Fibroblast of lung (primary cell): ENCODE measurements at regions not wholly inside any gene's neighbourhood (a gene's known extent, or its start where the extent isn't known, plus 50 kb on each side); places are given as distances from the start of the nearest gene placed in this dataset.

Source experiments
- DNase-seq, 2 donors: peaks; one replicate each; pipeline versions ENCODE4 v3.0.0 to v3.0.0-alpha.2; 2010; ENCODE audit warnings: low read depth in 2 of 2
- H2AFZ ChIP-seq: 2 replicates; pipeline ENCODE4 v1.5.1; 2012; ENCODE audit warnings: low read length, control low read depth, inconsistent platforms
- H3K27ac ChIP-seq: 2 replicates; pipeline ENCODE4 v1.5.1; 2011; ENCODE audit warnings: low read length, control low read depth; ENCODE audit not compliant: insufficient read depth
- H3K27me3 ChIP-seq: 2 replicates; pipeline ENCODE4 v1.5.1; 2011; ENCODE audit warnings: mild to moderate bottlenecking, low read length; ENCODE audit not compliant: control insufficient read depth, insufficient read depth
- H3K36me3 ChIP-seq: 2 replicates; pipeline ENCODE4 v1.5.1; 2011; ENCODE audit warnings: low read length; ENCODE audit not compliant: control insufficient read depth, insufficient read depth
- H3K4me1 ChIP-seq: 2 replicates; pipeline ENCODE4 v1.5.1; 2011; ENCODE audit warnings: low read length; ENCODE audit not compliant: control insufficient read depth, insufficient read depth; ENCODE audit errors: extremely low read depth
- H3K4me2 ChIP-seq: 2 replicates; pipeline ENCODE4 v1.5.1; 2011; ENCODE audit warnings: low read length, control low read depth; ENCODE audit not compliant: insufficient read depth; ENCODE audit errors: extremely low read depth
- H3K4me3 ChIP-seq, 4 experiments: fragments of 200-600 bp in 1 of 4; sonication (generic) in 1 of 4; replicated peaks in 1 of 4; 2 replicates each; pipeline ENCODE4 v1.5.1; 2011 to 2016; ENCODE audit warnings: low read length in 4 of 4, low read depth in 3 of 4, mild to moderate bottlenecking in 3 of 4, control low read depth in 2 of 4, inconsistent platforms in 1 of 4, mixed read lengths in 1 of 4; ENCODE audit not compliant: insufficient read depth in 1 of 4; ENCODE audit errors: control extremely low read depth in 1 of 4
- H3K79me2 ChIP-seq: 2 replicates; pipeline ENCODE4 v1.5.1; 2012; ENCODE audit warnings: mild to moderate bottlenecking, low read length, inconsistent platforms; ENCODE audit not compliant: control insufficient read depth, insufficient read depth
- H3K9ac ChIP-seq: 2 replicates; pipeline ENCODE4 v1.5.1; 2011; ENCODE audit warnings: mild to moderate bottlenecking, low read length, control low read depth; ENCODE audit not compliant: insufficient read depth
- H3K9me3 ChIP-seq: 2 replicates; pipeline ENCODE4 v1.5.1; 2012; ENCODE audit warnings: low read depth, low read length; ENCODE audit not compliant: control insufficient read depth, insufficient read depth
- H4K20me1 ChIP-seq: 2 replicates; pipeline ENCODE4 v1.5.1; 2011; ENCODE audit warnings: low read length; ENCODE audit not compliant: control insufficient read depth, insufficient read depth; ENCODE audit errors: extremely low read depth
- CTCF ChIP-seq, 2 donors: IDR thresholded peaks in 1 of 2; conservative IDR thresholded peaks in 1 of 2; 1 replicate in 1 of 2; 2 replicates in 1 of 2; pipeline ENCODE4 v1.5.1; 2011 to 2012; ENCODE audit warnings: low read length in 2 of 2, control low read depth in 1 of 2, inconsistent platforms in 1 of 2, low read depth in 1 of 2, mild to moderate bottlenecking in 1 of 2
- EZH2 ChIP-seq: IDR thresholded peaks from 2 replicates; pipeline ENCODE4 v1.5.1; 2012; ENCODE audit warnings: low read length, control low read depth, mild to moderate bottlenecking; ENCODE audit errors: missing control alignments

- no peaks in the 10 kb centered on the region for H4K20me1 ChIP-seq
- H3K4me2 ChIP-seq: no peak overlapping the region
- no peak for TF ChIP-seq EZH2
- no peak for TF ChIP-seq CTCF (conservative IDR thresholded peaks at IDR 0.05 in 1 of 2, IDR thresholded peaks at IDR 0.05 in 1 of 2; ENCODE audit: low read depth in 1 of 2, low read length in 2 of 2)
- no peaks in the 10 kb centered on the region for H3K36me3 ChIP-seq
- H3K27ac ChIP-seq: no peak overlapping the region
- H3K4me3 ChIP-seq: no peak overlapping the region
- no peaks in the 10 kb centered on the region for H3K4me1 ChIP-seq
- H2AFZ ChIP-seq: no peak overlapping the region
- H3K79me2 ChIP-seq: no peaks in the 10 kb centered on the region
- H3K9me3 ChIP-seq: no peaks in the 10 kb centered on the region
- DNase-seq: no peak
- no peaks in the 10 kb centered on the region for H3K27me3 ChIP-seq
- H3K9ac ChIP-seq: no peak overlapping the region
Observed at GRCh38 chr15:66873856-66874255, 171.8 kb downstream of the SMAD6 start.

- no peak overlapping the region for H3K4me2 ChIP-seq
Observed at GRCh38 chr15:66875588-66876420, 173.8 kb downstream of the SMAD6 start.

GRCh38 chr15:66876421-66876730 is 174.3 kb downstream of the SMAD6 start:
- no peaks in the 10 kb centered on the region for H3K79me2 ChIP-seq
- H2AFZ ChIP-seq: no peak overlapping the region
- H4K20me1 ChIP-seq: no peaks in the 10 kb centered on the region
- TF ChIP-seq CTCF (conservative IDR thresholded peaks at IDR 0.05 in 1 of 2, IDR thresholded peaks at IDR 0.05 in 1 of 2; ENCODE audit: low read depth in 1 of 2, low read length in 2 of 2) (no peak), EZH2 (no peak)
- H3K27me3 ChIP-seq: no peaks in the 10 kb centered on the region
- H3K4me3 ChIP-seq: no peak overlapping the region
- DNase-seq: no peak
- H3K36me3 ChIP-seq: no peaks in the 10 kb centered on the region
- no peaks in the 10 kb centered on the region for H3K9me3 ChIP-seq
- no peak overlapping the region for H3K9ac ChIP-seq
- H3K4me2 ChIP-seq: no peak overlapping the region
- H3K27ac ChIP-seq: no peak overlapping the region
- no peaks in the 10 kb centered on the region for H3K4me1 ChIP-seq

More at GRCh38 chr15:66875588-66876420, 173.8 kb downstream of the SMAD6 start:
- no peak overlapping the region for H2AFZ ChIP-seq
- no peaks in the 10 kb centered on the region for H3K4me1 ChIP-seq
- no peak for DNase-seq
- no peak overlapping the region for H3K9ac ChIP-seq
- H3K27ac ChIP-seq: no peak overlapping the region
- TF ChIP-seq EZH2 (no peak), CTCF (conservative IDR thresholded peaks at IDR 0.05 in 1 of 2, IDR thresholded peaks at IDR 0.05 in 1 of 2; ENCODE audit: low read depth in 1 of 2, low read length in 2 of 2) (no peak)
- no peaks in the 10 kb centered on the region for H3K27me3 ChIP-seq
- H3K9me3 ChIP-seq: no peaks in the 10 kb centered on the region
- no peaks in the 10 kb centered on the region for H4K20me1 ChIP-seq
- no peaks in the 10 kb centered on the region for H3K79me2 ChIP-seq
- no peak overlapping the region for H3K4me3 ChIP-seq
- no peaks in the 10 kb centered on the region for H3K36me3 ChIP-seq
